ENCODE measurements at regions not wholly inside any gene's neighbourhood (a gene's known extent, or its start where the extent isn't known, plus 50 kb on each side); places are given as distances from the start of the nearest gene placed in this dataset.

DNA sequence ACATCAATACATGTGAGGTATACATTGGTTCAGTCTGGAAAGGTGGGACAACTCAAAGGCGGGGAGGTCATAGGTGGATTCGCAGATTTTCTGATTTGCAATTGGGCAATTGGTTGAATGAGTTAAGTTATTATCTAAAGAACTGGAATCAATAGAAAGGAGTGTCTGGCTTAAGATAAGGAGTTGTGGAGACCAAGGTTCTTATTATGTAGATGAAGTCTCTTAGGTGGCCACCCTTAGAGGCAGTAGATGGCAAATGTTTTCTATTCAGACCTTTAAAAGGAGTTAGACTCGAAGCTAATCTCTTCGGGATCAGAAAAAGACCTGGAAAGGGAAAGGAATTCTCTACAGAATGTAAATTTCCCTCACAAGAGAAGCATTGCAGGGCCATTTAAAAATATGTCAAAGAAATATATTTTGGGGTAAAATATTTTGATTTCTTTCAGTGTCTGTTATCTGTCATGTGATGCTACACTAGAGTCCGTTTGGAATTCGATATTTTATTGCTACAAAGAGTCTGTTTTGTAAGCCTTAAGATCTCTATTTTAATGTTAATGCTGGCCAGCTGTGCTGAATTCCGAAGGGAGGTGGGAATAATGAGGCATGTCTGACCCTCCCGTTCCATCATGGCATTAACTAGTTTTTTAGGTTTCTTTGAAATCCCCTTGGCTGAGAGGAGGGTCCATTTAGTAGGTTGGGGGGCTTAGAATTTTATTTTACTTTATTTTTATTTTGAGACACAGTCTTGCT lies 265.1 kb downstream of the PTPRU start:
- no peak for FAIRE-seq

- FAIRE-seq, result no peak
Observed at GRCh38 chr1:29500651-29501050, 264.3 kb downstream of the PTPRU start.

DNA sequence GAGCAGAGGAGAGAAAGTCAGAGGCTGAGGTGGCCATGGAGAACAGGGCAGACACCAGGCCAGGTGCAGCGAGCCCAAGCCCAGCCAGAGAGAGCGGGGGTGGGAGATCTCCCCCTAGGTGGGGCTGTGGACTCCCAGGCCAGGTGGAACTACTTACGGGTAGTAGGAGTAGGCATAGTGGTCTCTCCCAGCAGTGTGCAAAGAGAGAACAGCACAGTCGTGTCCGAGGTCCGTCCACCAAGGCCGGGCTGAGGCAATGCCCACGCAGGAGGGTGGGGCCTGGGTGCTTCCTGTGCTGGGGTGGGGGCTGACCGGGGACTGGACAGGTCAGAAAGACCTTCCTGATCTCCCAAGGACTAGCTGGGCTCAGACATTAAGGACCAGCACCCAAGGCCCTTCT lies 263.7 kb downstream of the PTPRU start:
- no peak for FAIRE-seq

DNA sequence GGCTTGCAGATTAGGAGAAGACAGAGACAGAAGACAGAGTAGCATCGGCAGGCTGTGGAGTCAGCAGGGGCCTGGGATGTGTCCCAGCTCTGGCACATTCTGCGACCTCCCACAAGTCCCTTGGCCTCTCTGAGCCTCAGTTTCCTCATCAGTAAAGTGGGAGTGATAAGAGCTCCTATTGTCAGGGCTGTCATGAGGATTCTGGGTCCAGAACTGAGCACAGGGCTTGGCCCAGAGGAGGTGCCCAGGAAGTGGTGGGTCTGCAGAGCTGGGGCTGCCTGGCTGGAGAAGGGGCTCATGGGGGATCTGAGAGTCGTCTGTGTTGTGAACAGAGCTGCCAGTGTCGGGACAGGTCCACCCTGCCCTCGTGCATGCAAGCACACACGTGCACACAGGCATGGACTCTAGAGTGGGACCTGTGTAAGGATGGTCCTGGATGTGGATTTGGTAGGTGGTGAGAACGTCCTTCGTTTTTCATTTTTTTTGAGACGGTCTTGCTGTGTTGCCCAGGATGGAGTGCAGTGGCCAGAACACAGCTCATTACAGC lies 262.9 kb downstream of the PTPRU start:
- no peak for FAIRE-seq

GRCh38 chr1:29498126-29499103 lies 262.1 kb downstream of the PTPRU start:
- no peak for FAIRE-seq

- no peak for FAIRE-seq
Observed at GRCh38 chr1:29497395-29498125, 261.2 kb downstream of the PTPRU start.

- FAIRE-seq, result no peak
Observed at GRCh38 chr1:29496701-29497100, 260.4 kb downstream of the PTPRU start.

- FAIRE-seq, result no peak
Observed at GRCh38 chr1:29490204-29490934, 254.0 kb downstream of the PTPRU start.

DNA sequence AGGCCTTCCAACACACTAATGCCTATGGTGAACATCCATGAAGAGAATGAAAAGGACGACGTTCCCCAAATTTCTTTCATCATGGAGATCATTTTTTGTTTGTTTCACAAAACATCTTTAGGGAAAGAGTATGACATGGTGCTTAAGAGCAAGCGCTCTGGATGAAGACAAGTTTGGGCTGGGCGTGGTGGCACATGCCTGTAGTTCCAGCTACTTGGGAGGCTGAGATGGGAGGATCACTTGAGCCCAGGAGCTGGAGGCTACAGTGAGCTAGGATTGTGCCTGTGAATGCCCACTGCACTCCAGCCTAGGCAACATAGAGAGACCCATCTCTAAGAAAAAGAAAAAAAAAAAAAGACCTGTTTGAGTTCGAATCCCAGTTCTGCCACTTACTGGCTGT lies 253.1 kb downstream of the PTPRU start:
- no peak for FAIRE-seq

GRCh38 chr1:29488794-29489311 lies 252.5 kb downstream of the PTPRU start:
- FAIRE-seq, result no peak

DNA sequence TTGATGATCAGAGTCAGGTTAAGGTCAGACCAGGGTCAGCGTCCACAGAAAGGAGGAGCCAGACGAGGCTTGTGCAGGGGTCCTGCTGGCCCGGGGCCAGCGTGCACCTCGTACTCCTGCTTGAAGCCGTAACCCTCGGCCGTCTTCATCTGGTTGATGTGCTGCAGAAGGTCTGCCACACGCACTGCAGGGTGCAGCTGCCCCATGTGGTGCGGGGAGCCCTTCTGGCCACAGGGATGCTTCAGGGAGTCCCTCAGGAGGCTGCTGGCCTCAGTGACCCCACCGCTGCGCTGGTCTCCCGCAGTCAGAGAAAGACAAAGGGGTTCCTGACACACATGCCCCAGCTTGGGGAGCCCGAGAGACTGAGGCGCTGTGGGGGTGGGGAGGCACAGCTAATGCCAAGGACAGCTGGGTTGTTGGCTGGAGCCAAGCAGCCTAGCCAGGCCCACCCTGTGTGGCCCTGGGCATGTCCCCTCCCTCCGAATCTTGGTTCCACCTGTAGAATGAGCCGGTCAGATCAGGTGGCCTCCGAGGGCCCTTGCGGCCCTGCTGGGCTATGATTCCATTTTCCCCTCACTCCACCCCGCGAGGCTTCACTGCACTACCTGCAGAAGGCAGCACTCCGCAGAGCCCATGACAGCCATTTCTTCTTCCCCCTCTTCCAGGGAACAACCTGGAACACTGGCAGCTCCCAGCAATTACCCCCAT lies 251.9 kb downstream of the PTPRU start:
- no peak for FAIRE-seq

DNA sequence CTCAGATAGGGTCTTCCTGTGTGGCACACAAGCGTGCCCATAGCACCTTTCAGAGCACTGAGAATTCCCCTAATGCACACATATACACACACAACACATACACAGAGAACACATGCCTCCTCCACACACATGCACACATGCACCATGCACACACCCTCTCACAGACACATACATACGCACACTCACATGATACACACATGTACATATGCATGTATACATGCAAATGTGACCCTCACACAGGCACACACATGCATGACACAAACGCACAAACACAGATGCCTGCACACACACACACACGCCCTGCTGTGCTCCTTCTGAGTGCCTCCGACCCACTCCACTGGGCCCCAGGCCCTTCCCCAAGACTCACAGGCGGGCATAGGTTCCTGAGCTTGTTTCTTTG lies 251.0 kb downstream of the PTPRU start:
- no peak for FAIRE-seq

DNA sequence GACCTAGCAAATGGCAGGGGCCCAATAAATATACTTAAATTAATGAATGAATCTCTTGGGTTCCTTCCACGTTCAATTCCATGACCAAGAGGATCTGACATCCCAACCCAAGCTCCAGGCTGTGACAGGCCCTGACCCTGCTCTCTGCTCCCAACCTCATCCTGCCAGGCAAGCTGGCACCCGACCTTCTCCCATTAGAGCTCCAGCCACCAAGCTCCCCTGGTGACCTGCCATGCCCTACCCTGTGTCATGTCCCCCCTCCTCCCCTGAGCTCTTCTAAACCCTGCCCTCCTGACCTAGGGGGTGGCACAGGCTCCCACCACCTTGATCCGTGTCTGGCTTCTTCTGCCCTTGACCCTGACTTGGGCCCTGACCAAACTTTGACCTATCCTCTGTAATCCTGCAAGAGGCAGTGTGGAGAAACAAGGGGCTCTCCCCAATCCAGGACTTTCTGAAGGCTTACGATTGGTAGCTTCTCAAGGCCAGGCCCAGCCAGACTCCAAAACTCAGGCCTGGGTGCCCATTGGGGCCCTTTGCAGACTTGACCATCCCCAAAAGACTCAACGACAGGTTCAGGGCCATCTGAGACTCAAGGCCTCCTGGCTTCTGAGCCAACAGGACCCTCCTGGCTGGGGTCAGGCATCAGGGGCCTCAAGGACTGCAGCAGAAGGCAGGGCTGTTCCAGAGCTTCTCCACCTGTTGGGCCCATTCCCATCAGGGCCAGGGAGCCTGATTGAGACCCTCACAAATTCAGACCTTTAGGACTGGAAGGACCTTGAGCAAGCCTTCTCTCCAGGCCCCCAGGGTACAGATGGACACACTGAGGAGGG lies 249.0 kb downstream of the PTPRU start:
- no peak for FAIRE-seq

GRCh38 chr1:29482991-29483390 lies 246.7 kb downstream of the PTPRU start:
- no peak for FAIRE-seq

GRCh38 chr1:29482064-29482463 lies 245.7 kb downstream of the PTPRU start:
- FAIRE-seq, result no peak

DNA sequence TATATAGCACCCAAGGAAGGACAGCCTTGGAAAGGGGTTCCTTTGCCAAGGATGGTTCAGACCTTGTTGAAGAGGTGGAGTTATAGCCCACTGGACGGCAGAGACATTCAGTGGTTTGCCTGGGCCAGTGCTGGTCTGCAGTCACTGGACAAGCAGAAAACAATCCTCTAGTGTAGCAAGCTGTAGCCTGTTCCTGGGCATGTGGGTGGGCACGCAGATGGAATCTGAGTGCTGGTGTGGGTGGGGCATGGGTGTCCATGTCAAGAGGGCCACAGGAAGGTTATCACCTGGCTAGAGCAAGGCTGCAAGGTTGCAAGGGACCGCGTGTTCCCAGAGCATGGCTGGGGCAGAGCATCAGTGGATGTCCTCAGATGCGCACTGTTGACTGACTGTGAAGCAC lies 244.7 kb downstream of the PTPRU start:
- FAIRE-seq, result no peak

DNA sequence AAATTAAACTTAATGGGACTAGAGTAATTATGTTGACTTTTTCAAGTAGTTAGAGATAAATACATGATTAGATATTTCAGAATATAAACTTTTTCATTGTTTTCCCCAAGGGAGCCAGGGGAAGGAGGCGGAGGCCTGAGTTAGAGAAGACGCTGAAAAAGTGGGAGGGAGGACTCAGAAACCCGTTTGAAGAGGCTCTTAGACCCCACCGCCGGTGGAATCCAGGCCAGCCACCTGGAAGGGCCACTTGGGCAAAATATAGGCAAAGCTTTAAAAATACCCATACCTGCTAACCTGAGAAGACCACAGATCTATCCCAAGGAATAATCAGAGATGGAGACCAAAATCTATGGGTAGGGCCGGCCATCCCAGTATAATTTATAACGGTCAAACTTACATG lies 242.6 kb downstream of the PTPRU start:
- no peak for FAIRE-seq

- FAIRE-seq, result no peak
Observed at GRCh38 chr1:29478151-29478791, 241.9 kb downstream of the PTPRU start.

DNA sequence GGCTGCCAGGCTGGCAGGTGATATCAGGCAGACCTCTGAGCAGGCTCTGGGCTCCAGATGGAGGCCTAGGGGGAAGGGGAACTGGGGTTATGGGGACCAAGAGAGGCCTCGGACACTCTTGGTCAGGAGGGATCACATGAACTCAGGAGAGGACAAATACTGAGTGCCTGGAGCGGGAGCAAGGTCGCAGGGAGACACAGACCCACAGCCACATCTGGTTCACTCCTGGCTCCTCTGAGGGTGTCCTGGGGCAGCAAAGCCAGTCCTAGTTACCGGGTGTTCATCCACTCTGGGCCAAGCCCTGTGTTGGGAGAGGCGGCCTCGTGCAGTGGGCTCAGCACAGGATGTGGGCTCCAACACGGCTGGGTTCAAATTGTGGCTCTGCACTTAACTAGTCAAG lies 239.0 kb downstream of the PTPRU start:
- FAIRE-seq, result no peak

Data from TTC549 (cell line).